C4-2B (cell line): ENCODE measurements at regions not wholly inside any gene's neighbourhood (a gene's known extent, or its start where the extent isn't known, plus 50 kb on each side); places are given as distances from the start of the nearest gene placed in this dataset.

Experiments used
- ZFX ChIP-seq: fragments of 450-650 bp; IDR thresholded peaks from 2 replicates; pipeline ENCODE4 v1.6.1; 2017
- TF ChIP-seq, protein P1 (sequence below): fragments of 450-650 bp; conservative IDR thresholded peaks from 2 replicates; pipeline ENCODE4 v1.5.1; 2017; ENCODE audit warnings: mild to moderate bottlenecking

- no peak for TF ChIP-seq ZFX
- TF ChIP-seq, protein P1, sequence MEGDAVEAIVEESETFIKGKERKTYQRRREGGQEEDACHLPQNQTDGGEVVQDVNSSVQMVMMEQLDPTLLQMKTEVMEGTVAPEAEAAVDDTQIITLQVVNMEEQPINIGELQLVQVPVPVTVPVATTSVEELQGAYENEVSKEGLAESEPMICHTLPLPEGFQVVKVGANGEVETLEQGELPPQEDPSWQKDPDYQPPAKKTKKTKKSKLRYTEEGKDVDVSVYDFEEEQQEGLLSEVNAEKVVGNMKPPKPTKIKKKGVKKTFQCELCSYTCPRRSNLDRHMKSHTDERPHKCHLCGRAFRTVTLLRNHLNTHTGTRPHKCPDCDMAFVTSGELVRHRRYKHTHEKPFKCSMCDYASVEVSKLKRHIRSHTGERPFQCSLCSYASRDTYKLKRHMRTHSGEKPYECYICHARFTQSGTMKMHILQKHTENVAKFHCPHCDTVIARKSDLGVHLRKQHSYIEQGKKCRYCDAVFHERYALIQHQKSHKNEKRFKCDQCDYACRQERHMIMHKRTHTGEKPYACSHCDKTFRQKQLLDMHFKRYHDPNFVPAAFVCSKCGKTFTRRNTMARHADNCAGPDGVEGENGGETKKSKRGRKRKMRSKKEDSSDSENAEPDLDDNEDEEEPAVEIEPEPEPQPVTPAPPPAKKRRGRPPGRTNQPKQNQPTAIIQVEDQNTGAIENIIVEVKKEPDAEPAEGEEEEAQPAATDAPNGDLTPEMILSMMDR = no peak
Observed at GRCh38 chr1:820962-821361, 102.8 kb upstream of the SAMD11 start.
